Inflammatory macrophage treated with lipopolysaccharide for 1 hour (primary cell): ENCODE measurements at regions not wholly inside any gene's neighbourhood (a gene's known extent, or its start where the extent isn't known, plus 50 kb on each side); places are given as distances from the start of the nearest gene placed in this dataset.

Experiments
- DNase-seq, 2 donors: peaks; one replicate each; pipeline ENCODE4 v3.0.0-alpha.2; 2020 to 2022

DNA sequence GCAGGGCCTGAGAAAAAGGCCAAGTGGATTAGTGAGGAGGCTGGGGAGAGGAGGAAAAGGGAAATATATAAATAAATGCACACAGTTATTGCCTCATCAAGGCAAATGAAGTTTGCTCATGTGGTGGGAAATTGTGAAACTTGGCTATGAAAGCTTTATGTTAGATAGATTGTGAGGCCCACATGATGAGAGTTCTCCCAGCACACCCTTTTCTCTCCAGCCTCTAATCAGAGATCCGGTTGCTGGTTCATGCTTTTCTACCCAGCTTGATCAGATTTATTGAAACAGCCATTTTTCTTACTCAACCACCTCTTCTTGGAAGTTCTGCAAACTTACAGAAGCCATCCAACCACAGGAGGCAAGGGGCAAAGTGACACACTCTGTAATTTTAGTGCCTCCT, 125.8 kb upstream of the KLF4 start:
- peak; percentile 85 to 86 for DNase-seq

DNA sequence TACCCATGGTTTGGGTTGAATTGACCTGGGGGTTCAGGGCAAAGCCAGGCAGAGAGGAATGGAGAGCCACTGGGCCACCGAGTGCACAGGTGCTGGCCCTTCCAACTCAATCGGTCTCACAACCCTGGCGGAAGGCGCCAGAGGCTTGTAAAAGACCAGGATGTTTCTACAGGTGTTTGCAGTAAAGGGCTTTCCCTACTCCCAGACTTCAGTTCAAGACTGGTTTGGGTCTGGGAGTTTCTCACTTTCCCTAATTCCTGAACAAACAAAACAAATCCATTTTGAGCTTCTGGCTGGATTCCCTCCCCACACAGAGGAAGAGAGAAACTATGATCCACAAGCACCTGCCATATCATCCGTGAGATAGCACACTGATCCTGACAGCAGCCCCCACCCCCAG, 125.2 kb upstream of the KLF4 start:
- DNase-seq = no peak

DNA sequence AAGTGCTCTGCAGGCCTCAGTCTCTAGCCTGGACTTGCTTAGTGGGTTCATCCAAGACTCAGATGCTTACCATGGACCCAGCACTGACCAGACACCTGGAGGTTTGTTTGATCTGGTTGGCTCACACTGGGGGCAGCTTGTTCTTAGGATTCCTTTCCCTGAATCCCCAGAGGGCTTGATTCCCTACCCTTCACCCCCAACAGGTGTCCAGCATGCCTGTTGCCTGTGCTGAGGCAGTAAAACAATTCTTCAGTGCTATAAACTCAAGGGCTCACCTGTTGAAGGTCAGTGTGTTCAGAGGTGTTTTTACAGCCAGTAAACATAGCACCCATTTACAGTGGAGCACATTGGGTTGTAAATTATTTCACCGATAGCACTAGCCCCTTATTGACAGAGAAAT, 123.8 kb upstream of the KLF4 start:
- no peak for DNase-seq

DNA sequence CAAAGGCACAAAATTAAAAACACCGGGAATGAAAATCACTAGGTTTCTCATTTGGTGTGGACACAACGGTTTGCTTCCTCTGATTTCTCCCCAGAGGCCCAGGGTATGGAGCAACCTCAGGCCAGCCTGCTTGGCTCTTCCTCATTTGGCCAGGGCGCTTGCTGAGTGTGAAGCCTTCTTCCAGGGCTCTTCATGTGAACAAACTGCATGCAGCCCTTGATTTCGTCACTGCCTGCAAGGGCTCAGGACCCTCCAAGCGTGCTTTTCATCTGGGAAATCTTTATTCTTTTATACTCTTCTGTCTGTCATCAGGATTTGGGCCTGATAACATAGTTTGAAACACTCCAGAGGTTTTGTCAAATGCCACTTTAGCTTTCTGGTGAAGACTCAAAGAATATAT, 122.6 kb upstream of the KLF4 start:
- peak; percentile 84 to 86 for DNase-seq

DNA sequence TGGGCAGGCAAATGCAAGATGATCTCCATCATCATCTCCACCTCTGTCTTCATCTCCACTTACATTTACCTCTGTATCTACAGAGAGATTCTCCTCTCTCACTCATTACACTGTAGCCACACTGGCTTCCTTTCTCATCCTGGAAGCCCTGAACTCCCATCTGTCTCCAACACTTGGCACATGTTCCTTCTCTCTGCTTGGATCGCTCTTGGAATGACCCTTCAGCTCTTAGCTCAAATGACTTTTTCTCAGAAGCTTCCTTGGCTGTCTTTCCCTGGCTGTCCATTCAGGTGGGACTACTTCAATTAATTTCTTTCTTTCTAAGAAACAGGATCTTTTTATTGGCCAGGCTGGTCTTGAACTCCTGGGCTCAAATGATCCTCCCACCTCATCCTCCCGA, 120.0 kb upstream of the KLF4 start:
- DNase-seq = no peak

DNA sequence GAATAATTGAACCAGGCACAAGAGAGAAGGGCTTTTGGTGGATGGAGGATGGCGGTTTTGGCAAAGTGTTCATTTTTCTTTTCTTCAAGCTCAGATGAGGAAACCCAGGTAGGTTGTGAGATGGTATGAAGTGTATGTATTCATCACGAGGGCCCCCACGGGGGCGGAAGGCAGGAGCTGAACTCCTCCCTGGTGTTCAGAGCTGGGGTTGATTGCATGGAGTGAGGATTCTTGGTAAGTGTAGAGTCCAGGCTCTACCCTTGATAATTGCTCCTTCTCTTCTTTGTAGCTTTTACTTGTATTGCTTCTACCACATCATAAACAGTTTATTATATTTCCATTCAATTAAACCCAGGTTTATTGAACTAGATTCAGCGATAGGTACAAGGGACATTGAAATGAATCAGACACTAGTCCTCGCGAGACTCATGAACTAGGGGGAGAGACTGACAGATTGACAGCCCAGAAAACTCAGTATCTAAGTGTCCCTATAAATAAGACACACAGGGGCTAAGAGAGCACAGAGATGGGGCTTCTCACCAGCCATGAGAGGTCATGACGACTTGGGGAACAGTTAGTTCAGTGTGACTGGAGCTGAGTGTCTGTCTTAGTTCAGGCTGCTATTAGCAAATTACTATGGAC, 116.7 kb upstream of the KLF4 start:
- DNase-seq = no peak

DNA sequence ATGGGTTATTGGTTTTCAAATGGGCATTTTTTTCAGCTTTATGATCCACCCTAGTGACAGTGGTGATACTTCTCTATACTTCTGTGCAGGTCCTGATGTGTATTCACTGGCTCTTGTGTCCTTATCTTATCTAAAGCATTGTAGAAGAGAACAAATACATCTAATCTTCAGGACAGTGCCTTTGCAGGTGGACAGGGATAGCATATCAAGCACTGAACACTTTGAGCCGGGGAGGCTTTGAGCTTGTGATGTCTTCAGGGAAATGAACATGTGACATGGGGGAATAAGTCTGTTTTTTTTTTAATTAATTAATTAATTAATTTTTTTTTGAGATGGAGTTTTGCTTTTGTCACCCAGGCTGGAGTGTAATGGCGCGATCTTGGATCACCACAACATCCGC, 115.5 kb upstream of the KLF4 start:
- DNase-seq = no peak

DNA sequence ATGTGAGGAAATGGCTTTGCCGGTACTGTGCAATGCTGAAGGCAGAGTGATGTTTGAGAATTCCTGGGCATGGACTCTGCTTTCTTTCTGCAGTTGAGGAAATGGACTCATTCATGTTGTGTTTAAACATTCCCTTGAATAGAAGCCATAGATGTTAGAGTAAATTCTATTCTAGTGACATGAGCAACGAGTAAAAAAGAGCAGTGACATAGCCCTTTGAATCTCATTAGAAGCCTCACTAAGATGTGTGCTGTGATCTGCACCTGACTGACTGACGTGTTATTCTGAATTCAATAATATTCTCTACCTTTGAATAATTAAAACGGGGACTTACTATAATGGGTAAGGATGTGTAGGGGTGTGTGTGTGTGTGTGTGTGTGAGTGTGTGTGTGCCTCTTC, 113.7 kb upstream of the KLF4 start:
- no peak for DNase-seq

DNA sequence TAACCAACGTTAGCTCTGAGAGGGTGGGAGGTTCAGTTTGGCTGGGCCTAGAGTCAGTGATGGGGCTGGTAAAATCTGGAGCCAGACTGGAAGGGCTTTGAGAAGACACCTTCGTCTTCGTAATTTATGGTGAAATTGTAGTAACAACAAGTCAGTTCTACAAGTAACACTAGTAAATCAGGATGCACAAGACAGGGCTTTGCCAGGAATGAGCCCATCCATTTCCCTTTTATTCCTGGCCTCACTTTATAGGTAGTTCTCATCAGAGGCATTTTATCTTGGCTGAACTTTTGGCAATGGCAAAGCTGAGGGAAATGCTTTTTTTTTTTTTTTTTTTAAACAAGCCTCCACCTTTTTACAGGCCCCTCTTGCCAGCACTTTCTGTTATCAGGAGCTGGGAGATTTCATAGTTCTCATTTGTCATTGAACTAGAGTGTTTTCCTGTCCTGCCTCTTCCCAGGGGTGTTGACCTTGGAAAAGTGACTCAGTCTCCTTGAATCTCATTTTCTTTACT, 110.5 kb upstream of the KLF4 start:
- no peak for DNase-seq

DNA sequence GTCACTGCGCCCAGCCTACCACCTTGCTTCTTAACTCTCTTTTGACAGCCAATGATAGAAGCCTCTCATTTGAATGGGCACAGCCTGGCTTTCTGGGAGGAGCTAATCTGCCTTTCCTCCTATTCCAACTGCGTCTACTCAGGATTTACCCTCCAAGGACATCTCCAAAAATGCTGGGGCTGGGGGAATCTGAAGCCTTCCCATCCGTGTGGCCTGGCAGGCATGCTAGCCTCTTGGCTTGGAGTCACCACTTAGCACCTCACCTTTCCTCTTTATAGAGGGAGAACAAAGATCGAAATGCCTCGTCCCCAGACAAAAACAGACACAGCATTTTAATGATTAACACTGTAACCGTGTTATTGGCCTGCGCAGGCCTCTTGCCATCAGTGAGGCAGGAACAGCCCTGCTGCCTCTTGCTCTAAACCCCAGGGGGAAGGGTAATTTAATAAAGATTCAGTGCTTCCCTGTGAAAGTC, 108.2 kb upstream of the KLF4 start:
- no peak for DNase-seq

DNA sequence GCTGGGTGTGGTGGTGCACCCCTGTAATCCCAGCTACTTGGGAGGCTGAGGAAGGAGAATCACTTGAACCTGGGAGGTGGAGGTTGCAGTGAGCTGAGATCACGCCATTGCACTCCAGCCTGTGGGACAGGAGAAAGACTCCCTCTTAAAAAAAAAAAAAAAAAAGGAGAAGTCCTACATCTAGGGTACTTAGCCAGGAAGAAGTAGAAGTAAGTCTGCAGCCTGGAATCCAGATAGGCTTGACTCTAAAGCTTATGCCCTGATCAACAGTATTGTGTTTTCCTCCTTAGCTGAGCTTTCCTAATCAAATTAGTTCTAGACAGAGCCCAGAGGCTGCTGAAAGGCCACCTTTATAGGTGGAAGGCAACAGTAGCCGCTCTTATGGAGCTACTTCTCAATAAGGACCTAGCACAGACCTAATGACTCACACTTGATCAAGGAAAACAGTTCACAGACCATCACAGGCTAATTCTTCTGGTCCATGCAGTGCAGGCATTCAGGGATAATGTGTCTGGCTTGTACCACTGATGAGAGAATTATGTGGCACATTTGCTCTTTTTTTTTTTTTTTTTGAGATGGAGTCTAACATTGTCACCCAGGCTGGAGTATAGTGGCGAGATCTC, 105.5 kb upstream of the KLF4 start:
- peak in 1 of 2 donors; percentile 10 for DNase-seq

DNA sequence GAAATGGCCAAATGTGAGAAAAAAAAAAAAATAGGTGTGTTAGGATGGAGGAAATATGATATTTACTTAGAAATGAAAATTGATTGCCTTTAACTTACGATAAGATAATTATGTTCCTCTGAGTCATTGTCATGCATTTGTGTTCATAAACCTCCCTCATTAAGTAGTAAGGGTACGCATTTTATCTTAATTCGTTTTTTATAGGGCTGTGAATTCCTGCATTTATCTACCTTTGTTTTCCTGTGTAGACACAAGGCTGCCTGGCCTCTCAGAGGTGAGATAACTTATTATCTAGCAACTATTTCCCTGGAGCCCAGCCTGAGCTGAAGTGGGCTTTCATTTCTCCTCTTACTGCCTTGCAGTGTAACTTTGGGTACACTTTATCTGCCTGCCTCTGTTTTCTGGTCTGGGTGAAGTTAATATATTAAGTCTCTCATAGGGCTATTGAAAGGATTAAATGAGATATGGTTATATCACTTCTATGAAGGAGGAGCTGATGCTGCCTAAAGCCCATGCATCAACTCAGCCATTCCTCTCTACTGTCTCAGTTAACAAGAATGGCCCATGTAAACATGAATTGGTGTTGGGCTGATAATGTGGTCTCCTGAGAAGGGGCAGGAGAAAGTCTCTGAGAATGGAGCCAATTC, 103.8 kb upstream of the KLF4 start:
- DNase-seq = no peak

DNA sequence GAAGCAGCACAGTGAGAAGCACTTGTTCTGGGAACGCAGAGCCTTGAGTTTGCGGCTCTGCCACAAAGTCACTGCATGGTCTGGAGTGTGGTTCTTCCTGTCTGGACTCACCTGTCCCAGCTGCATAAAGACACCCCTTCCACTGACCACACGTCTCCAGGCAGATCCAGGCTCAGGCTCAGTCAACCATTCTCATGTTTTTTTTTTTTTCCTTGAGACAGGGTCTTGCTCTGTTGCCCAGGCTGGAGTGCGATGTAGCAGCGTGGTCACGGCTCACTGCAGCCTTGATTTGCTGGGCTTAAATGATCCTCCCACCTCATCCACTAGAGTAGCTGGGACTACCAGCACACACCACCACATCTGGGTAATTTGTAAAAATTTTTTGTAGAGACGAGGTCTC, 102.9 kb upstream of the KLF4 start:
- no peak for DNase-seq

DNA sequence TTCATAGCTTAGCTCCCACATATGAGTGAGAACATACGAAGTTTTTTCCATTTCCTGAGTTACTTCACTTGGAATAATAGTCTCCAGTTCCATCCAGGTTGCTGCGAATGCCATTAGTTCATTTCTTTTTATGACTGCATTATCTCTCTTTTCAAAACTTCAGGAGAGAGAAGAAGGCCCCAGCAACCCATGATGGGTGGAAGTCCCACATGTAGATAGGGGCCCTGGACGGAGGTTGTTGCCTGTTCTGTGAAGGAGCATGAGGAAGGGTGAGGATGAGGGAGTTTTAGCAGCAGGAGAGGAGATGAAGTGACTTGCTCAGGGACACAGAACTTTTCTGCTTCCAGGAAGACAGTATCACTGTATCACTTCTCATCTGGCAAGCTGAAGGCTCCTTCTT, 102.2 kb upstream of the KLF4 start:
- no peak for DNase-seq

DNA sequence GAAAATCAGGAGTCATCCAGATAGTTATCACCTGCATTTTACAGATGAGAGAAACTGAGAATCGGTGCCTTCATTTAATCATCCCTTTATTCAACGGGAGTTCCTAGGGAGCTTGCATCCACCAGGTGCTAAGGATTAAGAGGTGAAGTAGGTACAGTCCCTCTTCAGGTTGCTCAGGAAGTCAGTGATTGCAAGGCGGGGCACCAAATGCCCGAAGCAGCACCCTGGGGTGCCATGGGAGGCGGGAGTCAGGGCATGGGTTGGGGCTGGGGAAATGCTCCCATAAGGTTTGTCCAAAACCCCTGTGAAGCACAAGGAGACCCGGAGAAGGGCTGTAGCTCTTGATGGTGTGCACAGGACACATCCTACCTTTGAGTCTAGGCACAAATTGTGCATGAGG, 98.8 kb upstream of the KLF4 start:
- no peak for DNase-seq

DNA sequence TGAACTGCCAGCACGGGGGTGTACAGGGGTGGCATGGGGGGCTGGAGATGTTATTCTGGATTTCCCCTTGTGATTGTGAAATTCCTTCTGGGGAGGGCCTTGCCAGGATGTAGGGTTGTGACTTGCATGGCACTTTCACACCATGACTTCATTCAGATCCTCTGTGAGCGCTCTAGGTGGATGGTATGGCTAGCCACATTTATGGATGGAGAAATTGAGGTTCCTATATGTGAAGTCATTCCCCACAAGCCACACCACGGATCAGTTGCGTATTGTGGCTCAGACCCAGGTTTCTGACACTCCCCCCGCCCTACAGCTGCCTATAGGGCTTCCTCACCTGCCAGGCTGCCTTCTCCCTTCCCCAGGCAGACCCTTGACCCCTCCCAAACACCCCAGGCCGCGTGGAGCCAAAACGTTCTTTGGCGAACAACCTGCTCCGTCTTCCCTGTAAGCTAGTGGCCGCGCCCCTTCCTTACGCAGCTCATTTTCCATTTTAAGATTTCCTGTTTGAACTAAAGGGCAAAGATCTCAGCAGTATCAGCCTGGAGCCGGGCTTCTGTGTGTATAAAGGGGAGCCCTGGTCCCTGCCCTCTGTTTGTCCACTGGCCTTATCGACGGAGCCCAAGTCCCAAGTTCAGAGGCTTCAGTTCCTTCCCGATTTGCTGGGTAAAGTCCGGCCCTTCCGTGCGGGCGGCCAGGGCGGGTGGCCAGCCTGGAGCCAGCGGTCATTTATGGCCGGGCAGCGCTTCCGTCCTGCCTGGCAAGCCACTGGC, 97.8 kb upstream of the KLF4 start:
- DNase-seq = peak; percentile 43 to 44

DNA sequence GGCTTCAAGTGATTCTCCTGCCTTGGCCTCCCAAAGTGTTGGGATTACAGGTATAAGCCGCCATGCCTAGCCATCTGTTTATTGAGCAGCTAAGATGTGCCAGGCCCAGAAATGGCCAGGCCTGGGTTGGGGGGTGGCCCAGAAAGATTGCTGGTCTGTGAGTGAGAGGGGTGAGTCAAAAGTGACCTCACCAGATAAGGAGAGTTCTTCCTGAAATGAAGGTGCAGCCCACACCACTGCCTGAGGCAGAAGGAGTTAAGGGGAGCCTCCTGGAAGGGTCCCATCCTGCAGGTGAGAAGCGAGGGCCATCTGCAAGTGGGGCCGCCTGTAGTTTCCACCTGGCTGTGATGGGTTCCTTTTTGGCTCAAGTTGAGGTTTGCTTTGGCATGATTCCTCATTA, 96.9 kb upstream of the KLF4 start:
- DNase-seq = no peak

DNA sequence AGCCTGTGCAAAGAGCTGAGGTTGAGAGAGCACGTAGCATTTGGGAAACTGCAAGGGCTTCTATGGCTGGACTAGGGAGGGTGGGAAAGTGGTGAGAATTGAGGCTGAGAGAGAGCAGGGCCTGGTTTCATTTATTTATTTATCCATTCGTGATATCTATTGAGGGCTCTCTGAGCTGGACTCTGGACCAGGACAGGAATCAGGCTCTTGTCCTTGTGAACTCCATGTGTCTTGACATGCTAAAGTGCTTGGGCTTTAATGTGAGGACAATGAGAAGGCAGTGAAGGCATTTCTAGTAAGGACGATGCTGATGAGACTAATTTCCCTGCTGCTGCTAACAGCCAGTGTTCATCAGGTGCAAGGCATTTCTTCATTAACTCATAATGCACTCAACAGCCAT, 95.9 kb upstream of the KLF4 start:
- DNase-seq = no peak

DNA sequence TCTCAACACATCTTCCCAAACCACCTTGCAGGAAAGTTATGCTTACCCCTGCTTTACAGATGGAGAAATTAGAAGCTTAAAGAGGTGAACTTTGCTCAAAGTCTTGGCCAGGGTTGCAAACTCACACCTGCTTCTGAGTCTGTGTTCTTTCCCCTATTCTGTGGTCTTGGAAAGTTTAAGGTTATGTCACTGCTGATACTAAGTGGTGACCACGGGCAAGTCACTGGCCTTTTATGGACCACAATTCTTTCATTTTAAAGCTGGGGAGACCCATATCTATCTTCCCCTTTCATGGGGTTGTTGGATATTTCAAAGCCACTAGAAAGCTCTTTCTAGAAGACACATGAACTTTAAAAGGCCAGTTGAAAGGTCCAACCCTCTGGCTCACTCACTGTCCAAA, 95.4 kb upstream of the KLF4 start:
- DNase-seq = peak; percentile 15 to 44

DNA sequence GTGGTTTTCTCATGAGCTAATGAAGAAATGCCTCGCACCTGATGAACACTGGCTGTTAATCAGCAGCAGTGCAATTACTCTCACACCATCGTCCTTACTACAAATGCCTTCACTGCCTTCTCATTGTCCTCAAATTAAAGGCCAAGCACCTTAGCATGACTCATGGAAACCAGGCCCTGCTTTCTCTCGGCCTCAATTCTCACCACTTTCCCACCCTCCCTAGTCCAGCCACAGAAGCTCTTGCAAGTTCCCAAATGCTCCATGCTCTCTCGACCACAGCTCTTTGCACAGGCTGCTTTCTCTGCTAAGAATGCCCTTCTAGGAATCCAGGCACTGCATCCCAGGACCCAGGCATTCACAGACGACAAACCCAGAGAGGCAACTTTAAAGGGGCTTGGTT, 94.6 kb upstream of the KLF4 start:
- DNase-seq = no peak

DNA sequence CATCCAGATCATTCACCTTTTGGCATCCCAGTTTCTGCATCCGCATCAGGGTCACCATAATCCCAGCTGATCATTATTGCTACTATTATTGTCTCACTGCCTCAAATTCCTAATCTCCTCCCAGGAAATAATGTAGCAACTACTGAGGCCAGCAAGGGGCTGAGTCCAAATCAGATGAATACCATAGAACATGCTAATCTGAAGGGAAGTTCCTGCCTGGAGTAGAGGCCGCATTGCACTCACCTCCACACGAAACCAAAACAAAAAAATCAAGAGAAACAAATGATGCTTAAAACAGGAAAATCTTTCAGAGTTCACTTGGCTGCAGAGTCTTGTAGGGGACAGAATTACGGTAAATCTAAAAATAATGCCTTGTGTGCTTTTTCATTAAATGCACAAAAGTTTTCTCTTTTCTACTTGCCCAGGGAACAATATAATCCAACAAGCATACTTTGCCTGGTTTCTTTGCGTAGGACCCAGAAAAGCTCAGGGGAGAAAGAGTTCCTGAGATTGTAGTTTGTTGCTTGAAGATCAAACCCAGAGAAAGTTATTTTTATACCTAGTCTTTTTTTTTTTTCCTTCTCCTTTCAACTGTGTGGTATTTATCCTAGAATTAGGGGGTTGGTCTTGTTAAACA, 87.7 kb upstream of the KLF4 start:
- DNase-seq = no peak

DNA sequence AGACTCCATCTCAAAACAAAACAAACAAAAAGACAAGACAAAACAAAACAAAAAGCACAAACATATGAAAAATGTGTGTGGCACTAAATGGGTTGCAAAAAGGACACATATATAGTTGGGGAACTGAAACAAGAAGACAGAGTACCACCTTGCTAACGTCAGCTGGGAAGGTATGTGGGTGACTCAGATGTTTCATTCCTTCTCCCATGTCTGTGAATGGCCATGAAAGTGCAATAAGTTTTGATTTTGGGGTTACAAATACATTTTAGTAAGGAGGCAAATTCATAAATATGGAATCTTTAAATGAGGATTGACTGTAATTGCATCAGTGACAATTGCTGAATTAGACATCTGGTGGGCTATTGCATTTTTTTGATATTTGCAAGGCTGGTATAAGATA, 81.6 kb upstream of the KLF4 start:
- no peak for DNase-seq

DNA sequence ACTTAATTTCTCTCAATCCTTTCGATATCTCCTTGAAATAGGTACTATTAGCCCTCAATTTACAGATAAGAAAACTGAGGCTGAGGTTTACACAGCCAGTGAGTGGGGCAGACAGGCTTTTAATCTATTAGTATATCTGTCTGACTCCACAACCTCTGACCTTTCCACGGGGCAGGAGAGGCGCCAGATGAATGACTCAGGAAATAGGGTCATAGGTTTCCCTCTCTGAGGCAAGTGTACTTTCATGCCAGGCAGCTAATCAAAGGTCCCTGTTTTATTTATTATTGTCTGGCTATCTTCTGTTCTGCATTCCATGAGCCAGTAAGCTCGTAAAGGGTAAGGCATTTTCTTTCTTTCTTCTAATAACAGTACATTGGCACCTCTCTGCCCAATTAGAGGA, 79.6 kb upstream of the KLF4 start:
- no peak for DNase-seq
